ENCODE measurements at regions not wholly inside any gene's neighbourhood (a gene's known extent, or its start where the extent isn't known, plus 50 kb on each side); places are given as distances from the start of the nearest gene placed in this dataset.

- POLR2A ChIA-PET, result no interaction called here
These were observed 1722.1 kb upstream of the PCDH10 start for GRCh38 chr4:131427000-131427399.

More at GRCh38 chr4:131427000-131427399, 1722.1 kb upstream of the PCDH10 start:
- H3K9me3 ChIP-seq (replicated peaks; ENCODE audit: control insufficient read depth, insufficient read depth, low read length), result no peaks in the 10 kb centered on the region
- H3K4me3 ChIP-seq, result no peak overlapping the region
- no peak overlapping the region for H2AFZ ChIP-seq (ENCODE audit: control insufficient read depth, low read depth, low read length)
- in situ Hi-C loops (cut with MboI) (no loop called here), intact Hi-C loops (cut with micrococcal nuclease; ENCODE audit: unreplicated experiment) (no loop called here)
- no peak overlapping the region for H3K4me2 ChIP-seq (ENCODE audit: control insufficient read depth, insufficient read depth)
- CTCF ChIA-PET, result interaction anchor here (0.8 to 1.4 kb wide), 4 partner anchors 9 to 83 kb away, joined by 3 read pairs; no protein-coding TSS in a partner anchor
- SMC1A ChIA-PET (ENCODE audit: uncharacterized antibody, unreplicated experiment), result interaction anchor here (1.1 to 1.8 kb wide), 3 partner anchors 10 to 120 kb away, joined by 4 to 12 read pairs (median 4); no protein-coding TSS in a partner anchor
- no peaks in the 10 kb centered on the region for H3K4me1 ChIP-seq (ENCODE audit: control insufficient read depth, insufficient read depth, low read length)
- no TSS peak for BruUV-seq (replicated peaks)
- no peak for FAIRE-seq
- WGBS (ENCODE audit: insufficient coverage, insufficient replicate concordance, low lambda C conversion rate, missing lambda C conversion rate), result 86% methylated on average over 2 of the region's 2 CpGs
- no peak for DNase-seq (ENCODE audit: low read depth, low spot score)
- H3K9ac ChIP-seq (ENCODE audit: control insufficient read depth, insufficient read depth, low read length), result no peak overlapping the region
- H3K27me3 ChIP-seq (replicated peaks in 1 of 2; ENCODE audit: control insufficient read depth in 2 of 2, insufficient read depth in 2 of 2, low read length in 1 of 2), result no peaks in the 10 kb centered on the region
- no peaks in the 10 kb centered on the region for H3K79me2 ChIP-seq (ENCODE audit: control insufficient read depth, insufficient read depth, low read length)
- H3K27ac ChIP-seq (ENCODE audit: control insufficient read depth, insufficient read depth), result no peak overlapping the region
- no peaks in the 10 kb centered on the region for H4K20me1 ChIP-seq (ENCODE audit: control insufficient read depth, insufficient read depth)
- peak; percentile 47 for ATAC-seq
- RAD21 ChIA-PET (ENCODE audit: unreplicated experiment), result no interaction called here
- H3K36me3 ChIP-seq (ENCODE audit: control insufficient read depth in 2 of 2, insufficient read depth in 2 of 2, low read length in 1 of 2), result no peaks in the 10 kb centered on the region
- TF ChIP-seq, protein P1, sequence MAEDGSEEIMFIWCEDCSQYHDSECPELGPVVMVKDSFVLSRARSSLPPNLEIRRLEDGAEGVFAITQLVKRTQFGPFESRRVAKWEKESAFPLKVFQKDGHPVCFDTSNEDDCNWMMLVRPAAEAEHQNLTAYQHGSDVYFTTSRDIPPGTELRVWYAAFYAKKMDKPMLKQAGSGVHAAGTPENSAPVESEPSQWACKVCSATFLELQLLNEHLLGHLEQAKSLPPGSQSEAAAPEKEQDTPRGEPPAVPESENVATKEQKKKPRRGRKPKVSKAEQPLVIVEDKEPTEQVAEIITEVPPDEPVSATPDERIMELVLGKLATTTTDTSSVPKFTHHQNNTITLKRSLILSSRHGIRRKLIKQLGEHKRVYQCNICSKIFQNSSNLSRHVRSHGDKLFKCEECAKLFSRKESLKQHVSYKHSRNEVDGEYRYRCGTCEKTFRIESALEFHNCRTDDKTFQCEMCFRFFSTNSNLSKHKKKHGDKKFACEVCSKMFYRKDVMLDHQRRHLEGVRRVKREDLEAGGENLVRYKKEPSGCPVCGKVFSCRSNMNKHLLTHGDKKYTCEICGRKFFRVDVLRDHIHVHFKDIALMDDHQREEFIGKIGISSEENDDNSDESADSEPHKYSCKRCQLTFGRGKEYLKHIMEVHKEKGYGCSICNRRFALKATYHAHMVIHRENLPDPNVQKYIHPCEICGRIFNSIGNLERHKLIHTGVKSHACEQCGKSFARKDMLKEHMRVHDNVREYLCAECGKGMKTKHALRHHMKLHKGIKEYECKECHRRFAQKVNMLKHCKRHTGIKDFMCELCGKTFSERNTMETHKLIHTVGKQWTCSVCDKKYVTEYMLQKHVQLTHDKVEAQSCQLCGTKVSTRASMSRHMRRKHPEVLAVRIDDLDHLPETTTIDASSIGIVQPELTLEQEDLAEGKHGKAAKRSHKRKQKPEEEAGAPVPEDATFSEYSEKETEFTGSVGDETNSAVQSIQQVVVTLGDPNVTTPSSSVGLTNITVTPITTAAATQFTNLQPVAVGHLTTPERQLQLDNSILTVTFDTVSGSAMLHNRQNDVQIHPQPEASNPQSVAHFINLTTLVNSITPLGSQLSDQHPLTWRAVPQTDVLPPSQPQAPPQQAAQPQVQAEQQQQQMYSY (CRISPR knock-in tag; IDR thresholded peaks at IDR 0.05), result no peak
- TF ChIP-seq ZBED1 (IDR thresholded peaks at IDR 0.05; ENCODE audit: borderline replicate concordance), result no peak
- TF ChIP-seq BCL3 (IDR thresholded peaks at IDR 0.05; ENCODE audit: borderline replicate concordance, insufficient read depth, low read depth, low read length, poor library complexity, severe bottlenecking), result no peak
- no peak for TF ChIP-seq ATF7 (IDR thresholded peaks at IDR 0.05; ENCODE audit: low read depth)
- no peak for TF ChIP-seq JUND (IDR thresholded peaks at IDR 0.05; ENCODE audit: low read depth, low read length)
- TF ChIP-seq BHLHE40 (IDR thresholded peaks at IDR 0.05; ENCODE audit: borderline replicate concordance in 1 of 2, low read depth in 2 of 2, low read length in 1 of 2), result no peak
- no peak for TF ChIP-seq PBX3 (IDR thresholded peaks at IDR 0.05; ENCODE audit: insufficient replicate concordance, low read depth, low read length)
- TF ChIP-seq NR2F1 (conservative IDR thresholded peaks at IDR 0.05), result no peak
- no peak for TF ChIP-seq YBX1 (IDR thresholded peaks at IDR 0.05)
- TF ChIP-seq TCF7 (IDR thresholded peaks at IDR 0.05; ENCODE audit: borderline replicate concordance), result no peak
- TF ChIP-seq ASH2L (IDR thresholded peaks at IDR 0.05; ENCODE audit: borderline replicate concordance, low read depth), result no peak
- no peak for TF ChIP-seq ZNF24 (IDR thresholded peaks at IDR 0.05)
- TF ChIP-seq CHD4 (IDR thresholded peaks at IDR 0.05), result no peak

All from GM12878 (cell line).